ENCODE measurements at regions not wholly inside any gene's neighbourhood (a gene's known extent, or its start where the extent isn't known, plus 50 kb on each side); places are given as distances from the start of the nearest gene placed in this dataset.

GRCh38 chr10:130326954-130327353 lies 190.8 kb downstream of the GLRX3 start:
- TF ChIP-seq REST (IDR thresholded peaks at IDR 0.05; ENCODE audit: insufficient replicate concordance, low read depth) (no peak), SPI1 (IDR thresholded peaks at IDR 0.05; ENCODE audit: borderline replicate concordance, low read depth) (no peak), CTCF (IDR thresholded peaks at IDR 0.05; ENCODE audit: insufficient read depth, low read length) (no peak), POLR2AphosphoS5 (IDR thresholded peaks at IDR 0.05; ENCODE audit: low read depth) (no peak)
